ENCODE measurements at regions not wholly inside any gene's neighbourhood (a gene's known extent, or its start where the extent isn't known, plus 50 kb on each side); places are given as distances from the start of the nearest gene placed in this dataset.

- no peak for TF ChIP-seq YY1 (IDR thresholded peaks at IDR 0.05; ENCODE audit: insufficient read depth, insufficient read length)
- no peak for TF ChIP-seq ZNF274 (IDR thresholded peaks at IDR 0.05; ENCODE audit: low read depth, low read length)
Measured at GRCh38 chr16:54847609-54848008, 83.1 kb upstream of the IRX5 start.

Data from NT2/D1 (cell line).